CD8-positive, alpha-beta memory T cell (primary cell): ENCODE measurements at regions not wholly inside any gene's neighbourhood (a gene's known extent, or its start where the extent isn't known, plus 50 kb on each side); places are given as distances from the start of the nearest gene placed in this dataset.

ENCODE experiments used
- CTCF ChIA-PET: fragments of 350-600 bp; sonication (Branson Sonifier 250); formaldehyde crosslinking; loops from one replicate; lab custom pipeline; 2021; ENCODE audit warnings: antibody characterized with exemption; lab: Charles Lee
- POLR2A ChIA-PET: fragments of 350-600 bp; sonication (Branson Sonifier 250); formaldehyde crosslinking; loops from one replicate; lab custom pipeline; 2021; ENCODE audit warnings: antibody characterized with exemption; lab: Charles Lee
- DNase-seq, 5 donors: peaks; one replicate each; pipeline versions ENCODE4 v3.0.0 to v3.0.0-alpha.2; 2020 to 2022; ENCODE audit warnings: mixed read lengths in 1 of 5
- H3K27ac ChIP-seq: one replicate; pipeline ENCODE4 v1.7.0; 2013; ENCODE audit warnings: low read depth, mild to moderate bottlenecking, low read length, moderate library complexity
- H3K27me3 ChIP-seq: 2 replicates; pipeline ENCODE4 v1.7.0; 2013; ENCODE audit warnings: low read length, mild to moderate bottlenecking; ENCODE audit not compliant: insufficient read depth, poor library complexity, severe bottlenecking
- H3K36me3 ChIP-seq: 2 replicates; pipeline ENCODE4 v1.7.0; 2013; ENCODE audit warnings: mild to moderate bottlenecking, low read length, moderate library complexity; ENCODE audit not compliant: insufficient read depth
- H3K4me1 ChIP-seq: 2 replicates; pipeline ENCODE4 v1.7.0; 2013; ENCODE audit warnings: mild to moderate bottlenecking, low read length, moderate library complexity; ENCODE audit not compliant: insufficient read depth
- H3K4me3 ChIP-seq: 2 replicates; pipeline ENCODE4 v1.7.0; 2013; ENCODE audit warnings: mild to moderate bottlenecking, low read length
- H3K9me3 ChIP-seq: 2 replicates; pipeline ENCODE4 v1.7.0; 2013; ENCODE audit warnings: mild to moderate bottlenecking, low read length
- H3K27ac Mint-ChIP-seq, 8 donors: one replicate each; pipeline ENCODE4 v1.8.0; 2020 to 2021; ENCODE audit warnings: mixed read lengths in 8 of 8, mild to moderate bottlenecking in 6 of 8, inconsistent platforms in 3 of 8, moderate library complexity in 3 of 8
- H3K27me3 Mint-ChIP-seq, 2 donors: one replicate each; pipeline ENCODE4 v1.8.0; 2020 to 2021; ENCODE audit warnings: mixed read lengths in 2 of 2, mild to moderate bottlenecking in 1 of 2, moderate library complexity in 1 of 2
- H3K36me3 Mint-ChIP-seq, 3 donors: one replicate each; pipeline ENCODE4 v1.8.0; 2020 to 2021; ENCODE audit warnings: mixed read lengths in 3 of 3, inconsistent platforms in 1 of 3, mild to moderate bottlenecking in 1 of 3
- H3K4me1 Mint-ChIP-seq, 3 donors: one replicate each; pipeline ENCODE4 v1.8.0; 2020 to 2021; ENCODE audit warnings: mixed read lengths in 3 of 3, inconsistent platforms in 1 of 3, mild to moderate bottlenecking in 1 of 3
- H3K4me3 Mint-ChIP-seq, 7 donors: one replicate each; pipeline ENCODE4 v1.8.0; 2020 to 2021; ENCODE audit warnings: mixed read lengths in 7 of 7, mild to moderate bottlenecking in 6 of 7, moderate library complexity in 4 of 7, inconsistent platforms in 2 of 7
- H3K9me3 Mint-ChIP-seq, 5 donors: one replicate each; pipeline ENCODE4 v1.8.0; 2020 to 2022; ENCODE audit warnings: mixed read lengths in 5 of 5, mild to moderate bottlenecking in 3 of 5, moderate library complexity in 2 of 5, inconsistent platforms in 1 of 5

- Histone ChIP-seq H3K27me3 (no peaks in the 10 kb centered on the region), H3K4me3 (no peak overlapping the region), H3K9me3 (no peaks in the 10 kb centered on the region), H3K36me3 (no peaks in the 10 kb centered on the region), H3K4me1 (no peaks in the 10 kb centered on the region), H3K27ac (no peak overlapping the region)
- no peak overlapping the region for H3K27ac Mint-ChIP-seq
- H3K9me3 Mint-ChIP-seq: no peaks in the 10 kb centered on the region
- POLR2A ChIA-PET: no interaction called here
- CTCF ChIA-PET: interaction anchor here (1.3 to 1.7 kb wide), 2 partner anchors 16 to 96 kb away, joined by 4 read pairs; no protein-coding TSS in a partner anchor
- peak in 1 of 5 donors; percentile 28 for DNase-seq
- peaks cover 3% of the 10 kb centered on the region in 2 donors for H3K27me3 Mint-ChIP-seq
- peaks cover 2 to 9% (median 3%) of the 10 kb centered on the region in 3 donors for H3K4me1 Mint-ChIP-seq
- peaks cover 0 to 3% (median 0%) of the 10 kb centered on the region in 3 donors for H3K36me3 Mint-ChIP-seq
- H3K4me3 Mint-ChIP-seq: no peak overlapping the region
Measured at GRCh38 chr1:239802275-239802674, 289.4 kb upstream of the FMN2 start.

- Mint-ChIP-seq H3K27ac (no peak overlapping the region), H3K27me3 (peaks cover under 1 to 3% of the 10 kb centered on the region in 2 donors), H3K4me3 (no peak overlapping the region), H3K9me3 (no peaks in the 10 kb centered on the region), H3K36me3 (no peaks in the 10 kb centered on the region), H3K4me1 (peaks cover 2 to 9% (median 3%) of the 10 kb centered on the region in 3 donors)
- no peaks in the 10 kb centered on the region for H3K4me1 ChIP-seq
- no peaks in the 10 kb centered on the region for H3K9me3 ChIP-seq
- no peak overlapping the region for H3K4me3 ChIP-seq
- no peaks in the 10 kb centered on the region for H3K27me3 ChIP-seq
- H3K36me3 ChIP-seq: no peaks in the 10 kb centered on the region
- CTCF ChIA-PET: no interaction called here
- no peak for DNase-seq
- H3K27ac ChIP-seq: no peak overlapping the region
- POLR2A ChIA-PET: no interaction called here
Measured at GRCh38 chr1:239803781-239804180, 287.9 kb upstream of the FMN2 start.

- no peak overlapping the region for H3K4me3 Mint-ChIP-seq
- H3K36me3 Mint-ChIP-seq: no peaks in the 10 kb centered on the region
- no peaks in the 10 kb centered on the region for H3K36me3 ChIP-seq
- no peak for DNase-seq
- no peak overlapping the region for H3K27ac ChIP-seq
- ChIA-PET CTCF (no interaction called here), POLR2A (no interaction called here)
- H3K4me3 ChIP-seq: no peak overlapping the region
- no peak overlapping the region for H3K27ac Mint-ChIP-seq
- H3K4me1 Mint-ChIP-seq: peaks cover 2 to 9% (median 3%) of the 10 kb centered on the region in 3 donors
- H3K9me3 ChIP-seq: no peaks in the 10 kb centered on the region
- H3K9me3 Mint-ChIP-seq: no peaks in the 10 kb centered on the region
- H3K27me3 ChIP-seq: no peaks in the 10 kb centered on the region
- H3K27me3 Mint-ChIP-seq: peaks cover 0 to 3% of the 10 kb centered on the region in 2 donors
- H3K4me1 ChIP-seq: no peaks in the 10 kb centered on the region
Measured at GRCh38 chr1:239804266-239804665, 287.4 kb upstream of the FMN2 start.

- H3K27ac ChIP-seq: no peak overlapping the region
- no peaks in the 10 kb centered on the region for H3K36me3 ChIP-seq
- POLR2A ChIA-PET: no interaction called here
- H3K4me3 ChIP-seq: no peak overlapping the region
- peaks cover 3 to 12% (median 5%) of the 10 kb centered on the region in 3 donors for H3K4me1 Mint-ChIP-seq
- CTCF ChIA-PET: no interaction called here
- H3K27ac Mint-ChIP-seq: peak overlapping the region in 1 of 8 donors; percentile 7
- H3K27me3 ChIP-seq: no peaks in the 10 kb centered on the region
- H3K36me3 Mint-ChIP-seq: no peaks in the 10 kb centered on the region
- no peak for DNase-seq
- H3K9me3 Mint-ChIP-seq: no peaks in the 10 kb centered on the region
- H3K27me3 Mint-ChIP-seq: peaks cover 3 to 4% of the 10 kb centered on the region in 2 donors
- no peak overlapping the region for H3K4me3 Mint-ChIP-seq
- no peaks in the 10 kb centered on the region for H3K4me1 ChIP-seq
- H3K9me3 ChIP-seq: no peaks in the 10 kb centered on the region
Measured at GRCh38 chr1:239805042-239805441, 286.6 kb upstream of the FMN2 start.

GRCh38 chr1:239805851-239806772 lies 285.6 kb upstream of the FMN2 start:
- no peaks in the 10 kb centered on the region for H3K4me1 ChIP-seq
- no peaks in the 10 kb centered on the region for H3K27me3 ChIP-seq
- peaks cover 10 to 23% (median 15%) of the 10 kb centered on the region in 3 donors for H3K4me1 Mint-ChIP-seq
- H3K4me3 Mint-ChIP-seq: no peak overlapping the region
- no peak overlapping the region for H3K27ac Mint-ChIP-seq
- H3K27me3 Mint-ChIP-seq: peaks cover 3 to 4% of the 10 kb centered on the region in 2 donors
- no peak for DNase-seq
- no peaks in the 10 kb centered on the region for H3K36me3 ChIP-seq
- ChIA-PET POLR2A (no interaction called here), CTCF (no interaction called here)
- no peaks in the 10 kb centered on the region for H3K9me3 Mint-ChIP-seq
- H3K9me3 ChIP-seq: no peaks in the 10 kb centered on the region
- H3K36me3 Mint-ChIP-seq: no peaks in the 10 kb centered on the region
- no peak overlapping the region for H3K27ac ChIP-seq
- H3K4me3 ChIP-seq: no peak overlapping the region

GRCh38 chr1:239806897-239807296 lies 284.8 kb upstream of the FMN2 start:
- Histone ChIP-seq H3K36me3 (no peaks in the 10 kb centered on the region), H3K4me1 (no peaks in the 10 kb centered on the region), H3K27ac (no peak overlapping the region), H3K27me3 (no peaks in the 10 kb centered on the region), H3K4me3 (no peak overlapping the region), H3K9me3 (no peaks in the 10 kb centered on the region)
- CTCF ChIA-PET: no interaction called here
- no peak overlapping the region for H3K27ac Mint-ChIP-seq
- POLR2A ChIA-PET: no interaction called here
- H3K4me3 Mint-ChIP-seq: no peak overlapping the region
- no peak for DNase-seq
- H3K27me3 Mint-ChIP-seq: peaks cover 3 to 4% of the 10 kb centered on the region in 2 donors
- peaks cover 16 to 30% (median 22%) of the 10 kb centered on the region in 3 donors for H3K4me1 Mint-ChIP-seq
- H3K9me3 Mint-ChIP-seq: no peaks in the 10 kb centered on the region
- no peaks in the 10 kb centered on the region for H3K36me3 Mint-ChIP-seq

GRCh38 chr1:239807361-239807760 lies 284.3 kb upstream of the FMN2 start:
- CTCF ChIA-PET: no interaction called here

GRCh38 chr1:239810061-239810481 lies 281.6 kb upstream of the FMN2 start:
- CTCF ChIA-PET: no interaction called here
- H3K27me3 Mint-ChIP-seq: peaks cover 0 to 4% of the 10 kb centered on the region in 2 donors
- Histone ChIP-seq H3K27ac (no peak overlapping the region), H3K27me3 (no peaks in the 10 kb centered on the region), H3K9me3 (no peaks in the 10 kb centered on the region), H3K36me3 (no peaks in the 10 kb centered on the region), H3K4me1 (no peaks in the 10 kb centered on the region), H3K4me3 (no peak overlapping the region)
- peaks cover 22 to 41% (median 31%) of the 10 kb centered on the region in 3 donors for H3K4me1 Mint-ChIP-seq
- no peak for DNase-seq
- no peaks in the 10 kb centered on the region for H3K9me3 Mint-ChIP-seq
- POLR2A ChIA-PET: no interaction called here
- H3K36me3 Mint-ChIP-seq: no peaks in the 10 kb centered on the region
- peak overlapping the region in 1 of 8 donors; percentile 57 for H3K27ac Mint-ChIP-seq
- no peak overlapping the region for H3K4me3 Mint-ChIP-seq

More at GRCh38 chr1:239807361-239807760, 284.3 kb upstream of the FMN2 start:
- Histone ChIP-seq H3K27me3 (no peaks in the 10 kb centered on the region), H3K4me3 (no peak overlapping the region), H3K4me1 (no peaks in the 10 kb centered on the region), H3K36me3 (no peaks in the 10 kb centered on the region), H3K9me3 (no peaks in the 10 kb centered on the region), H3K27ac (no peak overlapping the region)
- H3K36me3 Mint-ChIP-seq: no peaks in the 10 kb centered on the region
- no peak for DNase-seq
- peaks cover 3 to 4% of the 10 kb centered on the region in 2 donors for H3K27me3 Mint-ChIP-seq
- H3K9me3 Mint-ChIP-seq: no peaks in the 10 kb centered on the region
- POLR2A ChIA-PET: no interaction called here
- H3K4me3 Mint-ChIP-seq: no peak overlapping the region
- H3K27ac Mint-ChIP-seq: no peak overlapping the region
- H3K4me1 Mint-ChIP-seq: peaks cover 16 to 30% (median 22%) of the 10 kb centered on the region in 3 donors
